CD4-positive, CD25-positive, alpha-beta regulatory T cell (primary cell): ENCODE measurements at regions not wholly inside any gene's neighbourhood (a gene's known extent, or its start where the extent isn't known, plus 50 kb on each side); places are given as distances from the start of the nearest gene placed in this dataset.

ENCODE experiments used
- ATAC-seq, 2 donors: fragments of 150-1000 bp; cut with Tn5 transposase; one replicate each; pipeline ENCODE4 v1.10.0; 2021; ENCODE audit warnings: low read depth in 2 of 2, moderate number of reproducible peaks in 2 of 2, moderate library complexity in 1 of 2
- DNase-seq, 3 donors: peaks; one replicate each; pipeline versions ENCODE4 v3.0.0 to v3.0.0-alpha.2; 2012 to 2022; ENCODE audit warnings: mixed read lengths in 1 of 3
- H3K27ac ChIP-seq: one replicate; pipeline ENCODE4 v1.7.0; 2013; ENCODE audit warnings: mild to moderate bottlenecking, low read length; ENCODE audit not compliant: insufficient read depth, poor library complexity, severe bottlenecking
- H3K27me3 ChIP-seq: one replicate; pipeline ENCODE4 v1.7.0; 2013; ENCODE audit warnings: low read length; ENCODE audit not compliant: control insufficient read depth, insufficient read depth
- H3K36me3 ChIP-seq: one replicate; pipeline ENCODE4 v1.7.0; 2013; ENCODE audit warnings: mild to moderate bottlenecking, low read length, moderate library complexity; ENCODE audit not compliant: control insufficient read depth, insufficient read depth
- H3K4me1 ChIP-seq: 2 replicates; pipeline ENCODE4 v1.7.0; 2013; ENCODE audit warnings: mild to moderate bottlenecking, low read length; ENCODE audit not compliant: insufficient read depth, control insufficient read depth, poor library complexity, severe bottlenecking
- H3K4me3 ChIP-seq: one replicate; pipeline ENCODE4 v1.7.0; 2013; ENCODE audit warnings: low read depth, mild to moderate bottlenecking, low read length, moderate library complexity
- H3K9me3 ChIP-seq, 2 experiments: 1 replicate in 1 of 2; 2 replicates in 1 of 2; pipeline ENCODE4 v1.7.0; 2013; ENCODE audit warnings: low read length in 2 of 2, mild to moderate bottlenecking in 1 of 2, moderate library complexity in 1 of 2; ENCODE audit not compliant: control insufficient read depth in 2 of 2
- H3K27ac Mint-ChIP-seq, 3 donors: one replicate each; pipeline ENCODE4 v1.8.0; 2020 to 2022; ENCODE audit warnings: mild to moderate bottlenecking in 3 of 3, mixed read lengths in 3 of 3, moderate library complexity in 2 of 3
- H3K27me3 Mint-ChIP-seq: one replicate; pipeline ENCODE4 v1.8.0; 2022; ENCODE audit warnings: mild to moderate bottlenecking, mixed read lengths
- H3K36me3 Mint-ChIP-seq: one replicate; pipeline ENCODE4 v1.8.0; 2020; ENCODE audit warnings: mixed read lengths
- H3K4me1 Mint-ChIP-seq, 4 donors: one replicate each; pipeline ENCODE4 v1.8.0; 2020 to 2022; ENCODE audit warnings: mixed read lengths in 4 of 4, mild to moderate bottlenecking in 1 of 4
- H3K4me3 Mint-ChIP-seq, 4 donors: one replicate each; pipeline ENCODE4 v1.8.0; 2020 to 2022; ENCODE audit warnings: mild to moderate bottlenecking in 4 of 4, mixed read lengths in 4 of 4, moderate library complexity in 3 of 4
- H3K9me3 Mint-ChIP-seq, 7 donors: one replicate each; pipeline ENCODE4 v1.8.0; 2020 to 2022; ENCODE audit warnings: mixed read lengths in 7 of 7, mild to moderate bottlenecking in 3 of 7, moderate library complexity in 2 of 7

DNA sequence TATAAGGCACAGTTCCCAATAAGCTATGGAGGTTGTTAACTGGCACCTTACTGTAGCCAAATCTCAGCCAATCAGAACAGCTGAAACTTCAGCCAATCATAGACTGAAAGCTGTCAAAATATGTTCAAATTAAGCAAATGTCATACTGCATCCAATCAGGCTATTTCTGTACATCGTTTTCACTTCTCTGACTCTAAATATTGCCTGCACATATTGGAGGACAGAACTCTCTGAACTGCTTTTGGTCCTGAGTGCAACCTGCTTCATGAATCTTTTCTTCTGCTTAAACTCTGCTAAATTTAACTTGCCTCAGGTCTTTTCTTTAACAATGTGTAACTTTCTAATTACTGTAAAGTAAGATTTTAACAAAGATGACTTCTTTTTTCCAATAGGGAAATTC, 1198.9 kb upstream of the PCDH7 start:
- Histone ChIP-seq H3K27me3 (no peaks in the 10 kb centered on the region), H3K36me3 (no peaks in the 10 kb centered on the region), H3K27ac (no peak overlapping the region), H3K9me3 (peaks cover 2 to 3% of the 10 kb centered on the region in 2 experiments), H3K4me3 (no peak overlapping the region), H3K4me1 (no peaks in the 10 kb centered on the region)
- H3K36me3 Mint-ChIP-seq: no peaks in the 10 kb centered on the region
- ATAC-seq (no peak), DNase-seq (no peak)
- no peak overlapping the region for H3K4me3 Mint-ChIP-seq
- H3K27ac Mint-ChIP-seq: no peak overlapping the region
- no peaks in the 10 kb centered on the region for H3K4me1 Mint-ChIP-seq
- peaks cover 4 to 18% (median 11%) of the 10 kb centered on the region in 7 donors for H3K9me3 Mint-ChIP-seq
- no peaks in the 10 kb centered on the region for H3K27me3 Mint-ChIP-seq

GRCh38 chr4:29536745-29537144, 1183.4 kb upstream of the PCDH7 start:
- Histone ChIP-seq H3K4me3 (no peak overlapping the region), H3K27me3 (no peaks in the 10 kb centered on the region), H3K9me3 (no peaks in the 10 kb centered on the region), H3K4me1 (no peaks in the 10 kb centered on the region), H3K27ac (no peak overlapping the region), H3K36me3 (no peaks in the 10 kb centered on the region)
- Mint-ChIP-seq H3K27me3 (no peaks in the 10 kb centered on the region), H3K4me3 (no peak overlapping the region), H3K27ac (no peak overlapping the region), H3K36me3 (no peaks in the 10 kb centered on the region), H3K9me3 (peaks cover 0 to 4% (median 3%) of the 10 kb centered on the region in 7 donors), H3K4me1 (no peaks in the 10 kb centered on the region)
- ATAC-seq (no peak), DNase-seq (no peak)

DNA sequence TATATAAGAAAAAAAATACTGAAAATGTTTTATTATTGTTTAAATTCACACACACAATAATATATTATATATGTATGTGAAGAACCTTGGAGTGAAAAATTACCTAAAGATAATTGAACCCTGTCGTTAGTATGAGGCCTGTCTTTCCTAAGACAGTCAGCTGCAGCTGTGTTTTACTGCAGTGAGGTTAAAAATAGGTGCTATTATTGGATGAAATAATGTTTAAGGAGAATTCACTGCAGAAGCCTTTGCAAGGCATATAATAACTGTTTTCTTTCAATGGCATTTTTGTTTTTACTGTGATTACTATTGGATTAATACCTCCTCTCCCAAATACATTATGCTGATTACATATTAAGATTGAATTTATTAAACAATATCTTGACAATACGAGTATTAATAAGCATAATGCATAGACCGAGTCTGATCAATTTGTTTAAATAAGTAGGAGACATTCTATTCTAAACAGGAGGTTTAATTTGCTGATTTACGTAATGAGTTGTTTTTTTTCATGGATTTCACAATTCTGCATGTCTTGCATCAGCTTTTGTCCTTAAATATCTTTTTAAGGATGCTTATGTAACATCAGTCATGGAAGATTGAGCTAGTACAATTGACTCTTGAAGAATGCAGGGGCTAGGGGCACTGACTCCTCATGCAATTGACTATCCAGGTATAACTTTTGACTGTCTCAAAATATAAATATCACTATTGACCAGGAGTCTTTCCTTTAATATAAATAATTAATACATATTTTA, 1181.1 kb upstream of the PCDH7 start:
- Mint-ChIP-seq H3K27ac (no peak overlapping the region), H3K36me3 (no peaks in the 10 kb centered on the region), H3K4me3 (no peak overlapping the region), H3K27me3 (no peaks in the 10 kb centered on the region), H3K9me3 (peaks cover 0 to 5% (median 1%) of the 10 kb centered on the region in 7 donors), H3K4me1 (no peaks in the 10 kb centered on the region)
- Histone ChIP-seq H3K27ac (no peak overlapping the region), H3K27me3 (no peaks in the 10 kb centered on the region), H3K4me3 (no peak overlapping the region), H3K4me1 (no peaks in the 10 kb centered on the region), H3K36me3 (no peaks in the 10 kb centered on the region), H3K9me3 (peaks cover 0 to 5% of the 10 kb centered on the region in 2 experiments)
- ATAC-seq: no peak
- DNase-seq: no peak

DNA sequence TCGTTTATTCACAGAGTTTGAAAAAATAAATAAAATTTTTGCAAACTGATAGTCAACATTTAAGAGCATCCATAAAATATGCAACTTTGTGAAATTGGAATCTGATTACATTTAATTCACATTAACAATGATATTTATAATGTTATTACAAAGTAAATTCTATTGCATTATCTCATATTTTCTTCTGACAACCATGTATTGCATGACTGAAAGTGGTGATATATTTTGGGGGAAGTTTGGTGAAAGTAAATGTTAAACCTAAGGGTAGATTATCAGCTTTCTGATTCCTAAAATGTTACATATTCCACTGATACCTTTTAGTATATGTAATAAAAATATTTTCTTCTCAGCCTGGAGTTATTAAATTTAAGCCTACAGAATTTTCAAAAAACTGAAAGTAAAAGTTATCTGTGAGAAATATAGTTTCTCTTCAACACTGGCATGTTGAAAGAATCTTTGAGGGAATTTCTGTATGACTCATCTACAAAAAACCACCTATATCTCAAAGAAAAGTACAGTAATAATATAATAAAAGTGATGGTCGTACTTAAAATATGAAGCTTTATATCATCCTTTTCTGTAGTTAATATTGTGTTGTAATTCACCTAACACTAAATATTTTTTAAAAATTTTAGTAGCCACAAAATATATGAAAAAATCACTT, 1179.6 kb upstream of the PCDH7 start:
- Histone ChIP-seq H3K27ac (no peak overlapping the region), H3K4me3 (no peak overlapping the region), H3K36me3 (no peaks in the 10 kb centered on the region), H3K4me1 (no peaks in the 10 kb centered on the region), H3K27me3 (no peaks in the 10 kb centered on the region), H3K9me3 (peaks cover 0 to 5% of the 10 kb centered on the region in 2 experiments)
- H3K4me1 Mint-ChIP-seq: no peaks in the 10 kb centered on the region
- DNase-seq: no peak
- no peaks in the 10 kb centered on the region for H3K27me3 Mint-ChIP-seq
- peaks cover 0 to 6% (median 2%) of the 10 kb centered on the region in 7 donors for H3K9me3 Mint-ChIP-seq
- no peaks in the 10 kb centered on the region for H3K36me3 Mint-ChIP-seq
- ATAC-seq: no peak
- no peak overlapping the region for H3K4me3 Mint-ChIP-seq
- no peak overlapping the region for H3K27ac Mint-ChIP-seq

- Mint-ChIP-seq H3K4me3 (no peak overlapping the region), H3K27me3 (no peaks in the 10 kb centered on the region), H3K4me1 (no peaks in the 10 kb centered on the region), H3K27ac (no peak overlapping the region), H3K9me3 (peaks cover 0 to 6% (median 2%) of the 10 kb centered on the region in 7 donors), H3K36me3 (no peaks in the 10 kb centered on the region)
- Histone ChIP-seq H3K27me3 (no peaks in the 10 kb centered on the region), H3K4me1 (no peaks in the 10 kb centered on the region), H3K27ac (no peak overlapping the region), H3K9me3 (peaks cover 0 to 5% of the 10 kb centered on the region in 2 experiments), H3K4me3 (no peak overlapping the region), H3K36me3 (no peaks in the 10 kb centered on the region)
- DNase-seq (no peak), ATAC-seq (no peak)
Measured at GRCh38 chr4:29541757-29542156, 1178.4 kb upstream of the PCDH7 start.

DNA sequence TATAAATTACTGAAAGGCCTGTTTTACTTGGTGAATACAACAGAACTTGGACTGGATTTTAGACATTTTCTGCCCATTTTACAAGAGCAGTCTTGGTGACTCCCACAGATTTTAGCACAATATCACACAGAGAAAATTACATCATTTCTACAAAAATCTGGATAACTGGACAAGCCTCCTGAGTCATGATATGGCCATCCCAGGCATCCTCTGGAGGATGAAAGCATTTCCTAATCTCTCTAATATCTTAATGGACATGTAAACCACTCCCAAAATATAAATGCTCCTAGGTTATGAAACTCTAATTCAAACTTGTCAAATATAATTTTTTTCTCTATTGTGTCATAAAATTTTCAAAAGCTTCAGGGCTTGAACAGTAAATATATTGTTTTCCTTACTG, 1170.8 kb upstream of the PCDH7 start:
- no peak overlapping the region for H3K27ac Mint-ChIP-seq
- H3K27me3 Mint-ChIP-seq: no peaks in the 10 kb centered on the region
- no peaks in the 10 kb centered on the region for H3K4me1 Mint-ChIP-seq
- H3K9me3 Mint-ChIP-seq: peaks cover 2 to 26% (median 6%) of the 10 kb centered on the region in 7 donors
- H3K27ac ChIP-seq: no peak overlapping the region
- no peaks in the 10 kb centered on the region for H3K36me3 Mint-ChIP-seq
- H3K36me3 ChIP-seq: no peaks in the 10 kb centered on the region
- H3K4me3 Mint-ChIP-seq: no peak overlapping the region
- no peak overlapping the region for H3K4me3 ChIP-seq
- DNase-seq (no peak), ATAC-seq (no peak)
- no peaks in the 10 kb centered on the region for H3K4me1 ChIP-seq
- no peaks in the 10 kb centered on the region for H3K27me3 ChIP-seq
- no peaks in the 10 kb centered on the region for H3K9me3 ChIP-seq

DNA sequence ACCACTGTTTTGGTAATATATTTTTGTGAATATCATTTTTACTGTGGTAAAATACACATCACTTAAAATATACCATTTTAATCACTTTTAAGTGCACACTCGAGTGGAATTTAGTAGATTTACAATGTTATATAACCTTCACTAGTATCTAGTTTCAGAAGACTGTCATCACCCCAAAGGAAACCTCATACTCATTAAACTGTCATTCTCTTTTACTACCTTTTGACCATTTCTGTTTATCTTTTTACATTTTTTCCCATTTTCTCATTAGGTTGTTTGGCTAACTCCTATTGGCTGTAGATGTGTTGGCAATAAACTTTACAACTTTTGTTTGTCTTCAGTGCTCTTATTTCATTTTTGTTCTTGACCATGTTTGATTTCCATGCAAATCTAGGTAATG, 1168.3 kb upstream of the PCDH7 start:
- Histone ChIP-seq H3K9me3 (no peaks in the 10 kb centered on the region), H3K36me3 (no peaks in the 10 kb centered on the region), H3K27me3 (no peaks in the 10 kb centered on the region), H3K4me1 (no peaks in the 10 kb centered on the region), H3K27ac (no peak overlapping the region), H3K4me3 (no peak overlapping the region)
- Mint-ChIP-seq H3K27me3 (no peaks in the 10 kb centered on the region), H3K27ac (no peak overlapping the region), H3K4me3 (no peak overlapping the region), H3K4me1 (no peaks in the 10 kb centered on the region), H3K9me3 (peaks cover 2 to 25% (median 8%) of the 10 kb centered on the region in 7 donors), H3K36me3 (no peaks in the 10 kb centered on the region)
- ATAC-seq: no peak
- DNase-seq: no peak

DNA sequence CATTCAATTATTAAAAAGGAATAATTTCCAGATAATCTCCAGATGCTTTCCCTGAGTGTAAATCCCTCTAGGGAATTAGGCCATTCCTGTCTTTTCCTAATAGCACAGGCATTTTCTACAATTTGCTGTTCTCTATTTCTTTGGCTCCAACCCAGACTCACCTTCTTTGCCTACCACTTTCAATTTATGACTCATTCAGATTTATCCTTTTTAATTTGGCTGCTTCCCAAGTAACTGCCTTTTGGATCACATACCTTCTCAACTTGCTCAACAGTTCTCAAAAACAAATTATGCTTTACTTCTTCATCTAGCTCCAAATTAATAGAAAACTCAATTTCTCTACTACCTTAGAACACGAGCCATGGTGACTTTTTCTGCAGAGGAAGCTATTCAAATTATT, 1166.3 kb upstream of the PCDH7 start:
- H3K36me3 Mint-ChIP-seq: no peaks in the 10 kb centered on the region
- no peaks in the 10 kb centered on the region for H3K4me1 ChIP-seq
- ATAC-seq: no peak

More for the DNA sequence above, 1166.3 kb upstream of the PCDH7 start:
- H3K9me3 Mint-ChIP-seq: peaks cover 2 to 21% (median 7%) of the 10 kb centered on the region in 7 donors
- Histone ChIP-seq H3K9me3 (no peaks in the 10 kb centered on the region), H3K27ac (no peak overlapping the region), H3K27me3 (no peaks in the 10 kb centered on the region), H3K36me3 (no peaks in the 10 kb centered on the region), H3K4me3 (no peak overlapping the region)
- DNase-seq: no peak
- no peak overlapping the region for H3K4me3 Mint-ChIP-seq
- no peaks in the 10 kb centered on the region for H3K27me3 Mint-ChIP-seq
- H3K4me1 Mint-ChIP-seq: no peaks in the 10 kb centered on the region
- no peak overlapping the region for H3K27ac Mint-ChIP-seq
